Choroid plexus epithelial cell (primary cell): ENCODE measurements at regions not wholly inside any gene's neighbourhood (a gene's known extent, or its start where the extent isn't known, plus 50 kb on each side); places are given as distances from the start of the nearest gene placed in this dataset.
"Not testable (repeated sequence)": the region's sequence is repeated elsewhere in the genome, so short reads cannot be mapped to it uniquely, and the experiment has no call there.

Experiments
- DNase-seq: peaks from one replicate; pipeline ENCODE4 v3.0.0-alpha.2; 2010; ENCODE audit warnings: low read depth
- H3K4me3 ChIP-seq: 2 replicates; pipeline ENCODE4 v1.5.1; 2011; ENCODE audit warnings: low read depth, mild to moderate bottlenecking, control low read depth, low read length, moderate library complexity
- CTCF ChIP-seq: conservative IDR thresholded peaks from 2 replicates; pipeline ENCODE4 v1.5.1; 2011; ENCODE audit warnings: low read depth, mild to moderate bottlenecking, control low read depth, inconsistent platforms, low read length, moderate library complexity

GRCh38 chr5:82586661-82587310, 308.6 kb upstream of the RPS23 start:
- no peak overlapping the region for H3K4me3 ChIP-seq
- no peak for TF ChIP-seq CTCF
- no peak for DNase-seq

- no peak overlapping the region for H3K4me3 ChIP-seq
- no peak for TF ChIP-seq CTCF
- no peak for DNase-seq
Observed at GRCh38 chr5:82586181-82586580, 308.0 kb upstream of the RPS23 start.

GRCh38 chr5:82584631-82585030, 306.5 kb upstream of the RPS23 start:
- no peak for TF ChIP-seq CTCF
- no peak for DNase-seq
- H3K4me3 ChIP-seq, result no peak overlapping the region

GRCh38 chr5:82583331-82583730, 305.2 kb upstream of the RPS23 start:
- not testable (repeated sequence) for DNase-seq, H3K4me3 ChIP-seq

GRCh38 chr5:82564963-82565362, 286.8 kb upstream of the RPS23 start:
- no peak for DNase-seq
- no peak overlapping the region for H3K4me3 ChIP-seq
- TF ChIP-seq CTCF, result no peak

GRCh38 chr5:82563745-82564144, 285.6 kb upstream of the RPS23 start:
- no peak for TF ChIP-seq CTCF
- DNase-seq, result no peak
- no peak overlapping the region for H3K4me3 ChIP-seq

- TF ChIP-seq CTCF, result no peak
- DNase-seq, result no peak
- no peak overlapping the region for H3K4me3 ChIP-seq
Observed at GRCh38 chr5:82562696-82563240, 284.6 kb upstream of the RPS23 start.
